Spleen (tissue), 7 donors: ENCODE measurements at regions not wholly inside any gene's neighbourhood (a gene's known extent, or its start where the extent isn't known, plus 50 kb on each side); places are given as distances from the start of the nearest gene placed in this dataset.

Experiments used
- POLR2A ChIP-seq, 3 donors: fragments of 450-650 bp; IDR thresholded peaks; one replicate each; pipeline ENCODE4 v1.5.1; 2017; ENCODE audit warnings: antibody characterized with exemption in 3 of 3, mild to moderate bottlenecking in 1 of 3
- POLR2AphosphoS5 ChIP-seq, 3 donors: sonication (generic); formaldehyde crosslinking; IDR thresholded peaks; one replicate each; pipeline ENCODE4 v1.5.1; 2017; ENCODE audit warnings: antibody characterized with exemption in 3 of 3
- TF ChIP-seq, protein P1 (sequence below), 11 experiments: fragments of 200-600 bp in 7 of 11; fragments of 450-650 bp in 4 of 11; sonication (generic) in 4 of 11; IDR thresholded peaks in 8 of 11; conservative IDR thresholded peaks in 3 of 11; 1 replicate in 7 of 11; 2 replicates in 4 of 11; pipeline versions ENCODE4 v1.4.0 to v1.8.0; 2016 to 2021; ENCODE audit warnings: antibody characterized with exemption in 11 of 11, inconsistent platforms in 4 of 11, mild to moderate bottlenecking in 1 of 11
- donor health status: DM: no; HTN: no; CAD: no; lungs with moderate emphysema.
- donor health status: DM: no; HTN: no; CAD: no.
- donor health status: DM: no; HTN: no; CAD: no.

DNA sequence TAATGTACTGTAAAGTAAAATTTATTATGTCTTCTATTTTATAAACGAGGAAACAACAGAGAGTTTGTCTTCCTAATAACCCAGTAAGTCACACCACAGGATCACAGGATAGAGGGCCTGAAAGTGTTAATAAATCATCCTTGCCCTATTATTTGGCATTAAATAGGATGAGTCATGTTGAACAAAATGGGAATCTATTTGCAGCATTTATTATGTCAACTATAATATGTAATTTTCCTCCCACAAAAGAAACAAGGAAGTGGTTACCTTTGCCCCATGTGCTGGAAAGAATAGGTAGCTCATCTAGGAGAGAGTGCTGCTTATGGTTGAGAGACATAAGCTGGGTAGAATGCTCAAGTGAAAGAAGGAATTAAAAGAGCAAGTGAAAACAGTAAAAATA is 237.6 kb upstream of the NDST3 start:
- no peak for TF ChIP-seq POLR2A (IDR thresholded peaks at IDR 0.05)
- TF ChIP-seq, protein P1, sequence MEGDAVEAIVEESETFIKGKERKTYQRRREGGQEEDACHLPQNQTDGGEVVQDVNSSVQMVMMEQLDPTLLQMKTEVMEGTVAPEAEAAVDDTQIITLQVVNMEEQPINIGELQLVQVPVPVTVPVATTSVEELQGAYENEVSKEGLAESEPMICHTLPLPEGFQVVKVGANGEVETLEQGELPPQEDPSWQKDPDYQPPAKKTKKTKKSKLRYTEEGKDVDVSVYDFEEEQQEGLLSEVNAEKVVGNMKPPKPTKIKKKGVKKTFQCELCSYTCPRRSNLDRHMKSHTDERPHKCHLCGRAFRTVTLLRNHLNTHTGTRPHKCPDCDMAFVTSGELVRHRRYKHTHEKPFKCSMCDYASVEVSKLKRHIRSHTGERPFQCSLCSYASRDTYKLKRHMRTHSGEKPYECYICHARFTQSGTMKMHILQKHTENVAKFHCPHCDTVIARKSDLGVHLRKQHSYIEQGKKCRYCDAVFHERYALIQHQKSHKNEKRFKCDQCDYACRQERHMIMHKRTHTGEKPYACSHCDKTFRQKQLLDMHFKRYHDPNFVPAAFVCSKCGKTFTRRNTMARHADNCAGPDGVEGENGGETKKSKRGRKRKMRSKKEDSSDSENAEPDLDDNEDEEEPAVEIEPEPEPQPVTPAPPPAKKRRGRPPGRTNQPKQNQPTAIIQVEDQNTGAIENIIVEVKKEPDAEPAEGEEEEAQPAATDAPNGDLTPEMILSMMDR (IDR thresholded peaks at IDR 0.05 in 8 of 11, conservative IDR thresholded peaks at IDR 0.05 in 3 of 11) = no peak
- TF ChIP-seq POLR2AphosphoS5 (IDR thresholded peaks at IDR 0.05) = no peak
